BJ (cell line): ENCODE measurements at regions not wholly inside any gene's neighbourhood (a gene's known extent, or its start where the extent isn't known, plus 50 kb on each side); places are given as distances from the start of the nearest gene placed in this dataset.
A peak's percentile ranks its signal among the peaks of the same experiment; 100 is the strongest.
"Not testable (repeated sequence)": the region's sequence is repeated elsewhere in the genome, so short reads cannot be mapped to it uniquely, and the experiment has no call there.

Experiments used
- CTCF ChIA-PET: fragments of 350-600 bp; formaldehyde crosslinking; extraction: SDS; loops from one replicate; lab custom pipeline; 2021; ENCODE audit warnings: antibody characterized with exemption, inconsistent platforms; lab: Yijun Ruan, JAX
- POLR2A ChIA-PET: fragments of 300-600 bp; sonication (Branson Sonifier 250); formaldehyde crosslinking; extraction: SDS; loops from one replicate; lab custom pipeline; 2021; ENCODE audit warnings: antibody characterized with exemption; lab: Charles Lee
- DNase-seq: peaks from one replicate; pipeline ENCODE4 v3.0.0-alpha.2; 2011; ENCODE audit warnings: low read depth
- H3K27me3 ChIP-seq: 2 replicates; pipeline ENCODE4 v1.6.0; 2011; ENCODE audit warnings: low read length; ENCODE audit not compliant: control insufficient read depth, insufficient read depth
- H3K36me3 ChIP-seq: 2 replicates; pipeline ENCODE4 v1.5.1; 2011; ENCODE audit warnings: low read length; ENCODE audit not compliant: control insufficient read depth, insufficient read depth
- H3K4me3 ChIP-seq: 2 replicates; pipeline ENCODE4 v1.5.1; 2011; ENCODE audit warnings: low read depth, mild to moderate bottlenecking, control low read depth, low read length
- CTCF ChIP-seq: IDR thresholded peaks from 2 replicates; pipeline ENCODE4 v1.5.1; 2011; ENCODE audit warnings: low read depth, mild to moderate bottlenecking, control low read depth, inconsistent platforms, low read length, moderate library complexity; ENCODE audit not compliant: insufficient read depth

DNA sequence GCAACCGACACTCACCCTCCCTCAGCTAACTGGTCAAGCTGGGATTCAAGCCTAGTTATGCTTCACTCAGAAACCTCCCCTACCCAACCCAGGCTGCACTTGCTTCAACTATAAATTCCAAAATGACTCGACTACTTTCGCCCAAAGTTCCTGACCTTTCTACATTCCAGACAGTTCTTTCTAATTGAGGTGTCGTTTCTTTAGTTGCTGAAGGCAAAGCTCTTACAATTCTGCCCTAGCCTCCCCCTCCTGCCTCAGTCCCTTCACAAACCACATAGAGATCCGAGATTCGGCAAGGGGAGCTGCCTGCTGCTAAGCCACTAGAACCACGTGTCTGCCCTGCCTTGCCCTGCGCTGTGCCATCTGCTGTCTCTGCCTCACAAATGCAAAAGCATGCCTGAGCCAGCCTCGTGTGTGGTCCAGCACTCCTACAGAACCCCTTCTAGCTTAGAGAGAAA is 74.7 kb upstream of the SH3GL3 start:
- no peak for TF ChIP-seq CTCF
- H3K4me3 ChIP-seq: no peak overlapping the region
- no peaks in the 10 kb centered on the region for H3K36me3 ChIP-seq
- ChIA-PET POLR2A (no interaction called here), CTCF (interaction anchor here (1.0 to 3.0 kb wide), 3 partner anchors 96 to 669 kb away, joined by 3 to 13 read pairs (median 3); no protein-coding TSS in a partner anchor)
- DNase-seq: no peak
- peaks cover 11% of the 10 kb centered on the region for H3K27me3 ChIP-seq

GRCh38 chr15:83378921-83379578 is 68.1 kb upstream of the SH3GL3 start:
- CTCF ChIA-PET: interaction anchor here (1.1 to 4.3 kb wide), 4 partner anchors 12 to 131 kb away, joined by 3 to 67 read pairs (median 8); no protein-coding TSS in a partner anchor
- POLR2A ChIA-PET: no interaction called here

GRCh38 chr15:83379579-83379959 is 67.6 kb upstream of the SH3GL3 start:
- ChIA-PET CTCF (interaction anchor here (1.1 to 4.3 kb wide), 4 partner anchors 12 to 132 kb away, joined by 3 to 67 read pairs (median 5); no protein-coding TSS in a partner anchor), POLR2A (no interaction called here)
- DNase-seq: no peak
- H3K27me3 ChIP-seq: no peaks in the 10 kb centered on the region
- no peak overlapping the region for H3K4me3 ChIP-seq
- TF ChIP-seq CTCF: 0 out of 2 replicates have a peak, but pooled peaks have one; percentile 0
- no peaks in the 10 kb centered on the region for H3K36me3 ChIP-seq

More at GRCh38 chr15:83378921-83379578, 68.1 kb upstream of the SH3GL3 start:
- Histone ChIP-seq H3K27me3 (no peaks in the 10 kb centered on the region), H3K36me3 (no peaks in the 10 kb centered on the region), H3K4me3 (no peak overlapping the region)
- DNase-seq: no peak
- TF ChIP-seq CTCF: 0 out of 2 replicates have a peak, but pooled peaks have one; percentile 1

DNA sequence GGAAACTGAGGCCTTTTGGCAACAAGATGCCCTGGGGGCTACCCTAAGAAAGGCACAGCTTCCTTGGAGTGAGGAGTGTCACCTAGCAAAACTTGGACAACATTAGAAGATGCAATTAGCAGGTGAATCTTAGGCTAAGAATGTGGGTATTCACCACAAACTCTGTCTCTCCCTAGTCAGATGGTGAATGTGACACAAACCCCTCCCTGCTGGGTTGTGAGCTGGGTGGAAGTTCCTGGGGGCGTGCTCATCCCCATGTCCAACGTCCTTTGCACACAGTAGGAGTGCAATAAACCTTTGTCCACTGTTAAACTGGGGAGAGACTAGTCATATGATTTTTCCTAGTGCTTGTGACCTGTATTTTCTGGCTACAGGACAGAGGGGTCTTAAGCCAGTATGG is 67.1 kb upstream of the SH3GL3 start:
- POLR2A ChIA-PET: no interaction called here
- Histone ChIP-seq H3K36me3 (no peaks in the 10 kb centered on the region), H3K27me3 (no peaks in the 10 kb centered on the region), H3K4me3 (no peak overlapping the region)
- no peak for TF ChIP-seq CTCF
- CTCF ChIA-PET: interaction anchor here (0.6 to 4.3 kb wide), 8 partner anchors 10 to 585 kb away, joined by 3 to 67 read pairs (median 3); no protein-coding TSS in a partner anchor
- DNase-seq: no peak

GRCh38 chr15:83380682-83381081 is 66.5 kb upstream of the SH3GL3 start:
- ChIA-PET POLR2A (no interaction called here), CTCF (interaction anchor here (0.6 to 4.3 kb wide), 8 partner anchors 11 to 586 kb away, joined by 3 to 67 read pairs (median 3); no protein-coding TSS in a partner anchor)
- peak; percentile 33; the same call in 1 of the 2 replicates for TF ChIP-seq CTCF
- no peak for DNase-seq
- no peak overlapping the region for H3K4me3 ChIP-seq
- no peaks in the 10 kb centered on the region for H3K36me3 ChIP-seq
- H3K27me3 ChIP-seq: no peaks in the 10 kb centered on the region

DNA sequence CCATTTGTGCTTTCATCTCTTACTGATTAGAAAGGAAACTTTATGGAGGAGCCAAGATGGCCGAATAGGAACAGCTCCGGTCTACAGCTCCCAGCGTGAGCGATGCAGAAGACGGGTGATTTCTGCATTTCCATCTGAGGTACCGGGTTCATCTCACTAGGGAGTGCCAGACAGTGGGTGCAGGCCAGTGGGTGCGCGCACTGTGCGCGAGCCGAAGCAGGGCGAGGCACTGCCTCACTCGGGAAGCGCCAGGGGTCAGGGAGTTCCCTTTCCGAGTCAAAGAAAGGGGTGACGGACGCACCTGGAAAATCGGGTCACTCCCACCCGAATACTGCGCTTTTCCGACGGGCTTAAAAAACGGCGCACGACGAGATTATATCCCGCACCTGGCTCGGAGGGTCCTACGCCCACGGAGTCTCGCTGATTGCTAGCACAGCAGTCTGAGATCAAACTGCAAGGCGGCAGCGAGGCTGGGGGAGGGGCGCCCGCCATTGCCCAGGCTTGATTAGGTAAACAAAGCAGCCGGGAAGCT is 63.5 kb upstream of the SH3GL3 start:
- H3K27me3 ChIP-seq, H3K36me3 ChIP-seq, DNase-seq, POLR2A ChIA-PET, CTCF ChIA-PET, H3K4me3 ChIP-seq: not testable (repeated sequence)
